HL-60 (cell line): ENCODE measurements at regions not wholly inside any gene's neighbourhood (a gene's known extent, or its start where the extent isn't known, plus 50 kb on each side); places are given as distances from the start of the nearest gene placed in this dataset.

ENCODE experiments used
- DNase-seq, 2 experiments: peaks; one replicate each; pipeline ENCODE4 v3.0.0-alpha.2; 2010 to 2020; ENCODE audit warnings: low read depth in 1 of 2, low spot score in 1 of 2
- H3K27ac ChIP-seq: fragments of 250-450 bp; sonication (Bioruptor Pico); replicated peaks from 2 replicates; pipeline ENCODE4 v1.5.1; 2020; ENCODE audit warnings: mild to moderate bottlenecking, moderate library complexity
- H3K27me3 ChIP-seq: fragments of 250-450 bp; sonication (Bioruptor Pico); 2 replicates; pipeline ENCODE4 v1.5.1; 2021; ENCODE audit warnings: mild to moderate bottlenecking, moderate library complexity; ENCODE audit not compliant: insufficient read depth, poor library complexity, severe bottlenecking
- H3K4me3 ChIP-seq: replicated peaks from 2 replicates; pipeline ENCODE4 v1.5.1; 2011; ENCODE audit warnings: mild to moderate bottlenecking, control low read depth, low read length; ENCODE audit not compliant: insufficient read depth
- CTCF ChIP-seq: IDR thresholded peaks from one replicate; pipeline ENCODE4 v1.5.1; 2011; ENCODE audit warnings: low read length, control low read depth, inconsistent platforms; ENCODE audit not compliant: insufficient read depth
- GABPA ChIP-seq: IDR thresholded peaks from 2 replicates; pipeline ENCODE4 v1.6.1; 2012; ENCODE audit warnings: low read depth
- POLR2AphosphoS5 ChIP-seq: IDR thresholded peaks from 2 replicates; pipeline ENCODE4 v1.6.1; 2012; ENCODE audit warnings: low read depth
- REST ChIP-seq: IDR thresholded peaks from 2 replicates; pipeline ENCODE4 v1.6.1; 2012; ENCODE audit warnings: low read depth; ENCODE audit not compliant: insufficient replicate concordance
- SPI1 ChIP-seq: IDR thresholded peaks from 2 replicates; pipeline ENCODE4 v1.6.1; 2012; ENCODE audit warnings: low read depth, mild to moderate bottlenecking, borderline replicate concordance

- no peak overlapping the region for H3K27ac ChIP-seq
- no peaks in the 10 kb centered on the region for H3K27me3 ChIP-seq
- TF ChIP-seq POLR2AphosphoS5, result no peak
- no peak for TF ChIP-seq CTCF
- TF ChIP-seq REST, result no peak
- no peak for TF ChIP-seq GABPA
- TF ChIP-seq SPI1, result no peak
- peak; percentile 15 to 72 for DNase-seq
- no peak overlapping the region for H3K4me3 ChIP-seq
Observed at GRCh38 chr10:83959328-83959727, 180.0 kb upstream of the GHITM start.

- Histone ChIP-seq H3K27ac (no peak overlapping the region), H3K4me3 (no peak overlapping the region), H3K27me3 (no peaks in the 10 kb centered on the region)
- TF ChIP-seq REST (peak; percentile 86), SPI1 (no peak)
- DNase-seq, result no peak
Observed at GRCh38 chr10:83960125-83960524, 179.2 kb upstream of the GHITM start.

- H3K27me3 ChIP-seq, result no peaks in the 10 kb centered on the region
- TF ChIP-seq GABPA (no peak), CTCF (no peak), POLR2AphosphoS5 (no peak), REST (no peak), SPI1 (no peak)
- H3K27ac ChIP-seq, result no peak overlapping the region
- H3K4me3 ChIP-seq, result no peak overlapping the region
- DNase-seq, result no peak
Observed at GRCh38 chr10:83961620-83962019, 177.7 kb upstream of the GHITM start.

- no peak for DNase-seq
- no peak overlapping the region for H3K27ac ChIP-seq
- H3K4me3 ChIP-seq, result no peak overlapping the region
- no peak for TF ChIP-seq GABPA
- no peak for TF ChIP-seq CTCF
- no peak for TF ChIP-seq REST
- no peak for TF ChIP-seq POLR2AphosphoS5
- no peak for TF ChIP-seq SPI1
- H3K27me3 ChIP-seq, result no peaks in the 10 kb centered on the region
Observed at GRCh38 chr10:83963446-83963845, 175.9 kb upstream of the GHITM start.
